ENCODE measurements at regions not wholly inside any gene's neighbourhood (a gene's known extent, or its start where the extent isn't known, plus 50 kb on each side); places are given as distances from the start of the nearest gene placed in this dataset.
A peak's percentile ranks its signal among the peaks of the same experiment; 100 is the strongest.
"Not testable (repeated sequence)": the region's sequence is repeated elsewhere in the genome, so short reads cannot be mapped to it uniquely, and the experiment has no call there.

GRCh38 chr9:42798571-42798970, 615.1 kb downstream of the SPATA31A6 start:
- H2AFZ ChIP-seq (ENCODE audit: low read length); H3K79me2 ChIP-seq (ENCODE audit: low read length); H3K9me3 ChIP-seq (replicated peaks; ENCODE audit: insufficient read depth, low read length); H3K27me3 ChIP-seq (replicated peaks; ENCODE audit: insufficient read depth, low read length); H3F3A ChIP-seq (ENCODE audit: insufficient read depth, low read length); H3K4me2 ChIP-seq (ENCODE audit: low read depth, low read length); H4K20me1 ChIP-seq (ENCODE audit: insufficient read depth, low read length); H3K36me3 ChIP-seq (replicated peaks; ENCODE audit: insufficient read depth, low read length); H3K4me3 ChIP-seq (ENCODE audit: low read length); H3K9me2 ChIP-seq (replicated peaks; ENCODE audit: insufficient read depth, low read length); H3K9ac ChIP-seq (ENCODE audit: low read length); H3K27ac ChIP-seq (ENCODE audit: low read length); DNase-seq; H3K4me1 ChIP-seq (ENCODE audit: low read length): not testable (repeated sequence)
- peak; percentile 13; the same call in 1 of the 2 replicates for TF ChIP-seq CTCF (IDR thresholded peaks at IDR 0.05; ENCODE audit: low read length)

GRCh38 chr9:42802716-42803115, 619.3 kb downstream of the SPATA31A6 start:
- H3K9me3 ChIP-seq (replicated peaks; ENCODE audit: insufficient read depth, low read length), result not testable (repeated sequence)

GRCh38 chr9:42806674-42807073, 623.2 kb downstream of the SPATA31A6 start:
- H3K36me3 ChIP-seq (replicated peaks; ENCODE audit: insufficient read depth, low read length); H3K9ac ChIP-seq (ENCODE audit: low read length); H3K9me2 ChIP-seq (replicated peaks; ENCODE audit: insufficient read depth, low read length); H3K4me2 ChIP-seq (ENCODE audit: low read depth, low read length); H3F3A ChIP-seq (ENCODE audit: insufficient read depth, low read length); H2AFZ ChIP-seq (ENCODE audit: low read length); DNase-seq; H3K27me3 ChIP-seq (replicated peaks; ENCODE audit: insufficient read depth, low read length); H3K27ac ChIP-seq (ENCODE audit: low read length); H3K4me1 ChIP-seq (ENCODE audit: low read length); H3K4me3 ChIP-seq (ENCODE audit: low read length); H3K9me3 ChIP-seq (replicated peaks; ENCODE audit: insufficient read depth, low read length); H4K20me1 ChIP-seq (ENCODE audit: insufficient read depth, low read length); H3K79me2 ChIP-seq (ENCODE audit: low read length): not testable (repeated sequence)

More at GRCh38 chr9:42802716-42803115, 619.3 kb downstream of the SPATA31A6 start:
- not testable (repeated sequence) for H3K4me3 ChIP-seq (ENCODE audit: low read length); H3K36me3 ChIP-seq (replicated peaks; ENCODE audit: insufficient read depth, low read length); H3K4me1 ChIP-seq (ENCODE audit: low read length); H3K9ac ChIP-seq (ENCODE audit: low read length); H3K4me2 ChIP-seq (ENCODE audit: low read depth, low read length); H3F3A ChIP-seq (ENCODE audit: insufficient read depth, low read length); H3K9me2 ChIP-seq (replicated peaks; ENCODE audit: insufficient read depth, low read length); H4K20me1 ChIP-seq (ENCODE audit: insufficient read depth, low read length); H3K79me2 ChIP-seq (ENCODE audit: low read length); H3K27ac ChIP-seq (ENCODE audit: low read length); DNase-seq; H3K27me3 ChIP-seq (replicated peaks; ENCODE audit: insufficient read depth, low read length); H2AFZ ChIP-seq (ENCODE audit: low read length)

- H3K27ac ChIP-seq (ENCODE audit: low read length); H3K9ac ChIP-seq (ENCODE audit: low read length); H3K27me3 ChIP-seq (replicated peaks; ENCODE audit: insufficient read depth, low read length); H3K4me1 ChIP-seq (ENCODE audit: low read length); H3K9me2 ChIP-seq (replicated peaks; ENCODE audit: insufficient read depth, low read length); H3K9me3 ChIP-seq (replicated peaks; ENCODE audit: insufficient read depth, low read length); H3K4me2 ChIP-seq (ENCODE audit: low read depth, low read length); H3F3A ChIP-seq (ENCODE audit: insufficient read depth, low read length); DNase-seq; H2AFZ ChIP-seq (ENCODE audit: low read length); H4K20me1 ChIP-seq (ENCODE audit: insufficient read depth, low read length); H3K4me3 ChIP-seq (ENCODE audit: low read length); H3K79me2 ChIP-seq (ENCODE audit: low read length); H3K36me3 ChIP-seq (replicated peaks; ENCODE audit: insufficient read depth, low read length): not testable (repeated sequence)
Measured at GRCh38 chr9:42821468-42821867, 638.0 kb downstream of the SPATA31A6 start.

GRCh38 chr9:42848156-42848555, 664.7 kb downstream of the SPATA31A6 start:
- not testable (repeated sequence) for H3K4me1 ChIP-seq (ENCODE audit: low read length); H2AFZ ChIP-seq (ENCODE audit: low read length); H3K4me2 ChIP-seq (ENCODE audit: low read depth, low read length); H3K79me2 ChIP-seq (ENCODE audit: low read length); H3F3A ChIP-seq (ENCODE audit: insufficient read depth, low read length); H3K36me3 ChIP-seq (replicated peaks; ENCODE audit: insufficient read depth, low read length); H3K27ac ChIP-seq (ENCODE audit: low read length); DNase-seq; H3K27me3 ChIP-seq (replicated peaks; ENCODE audit: insufficient read depth, low read length); H3K9me3 ChIP-seq (replicated peaks; ENCODE audit: insufficient read depth, low read length); H4K20me1 ChIP-seq (ENCODE audit: insufficient read depth, low read length); H3K9me2 ChIP-seq (replicated peaks; ENCODE audit: insufficient read depth, low read length); H3K4me3 ChIP-seq (ENCODE audit: low read length); H3K9ac ChIP-seq (ENCODE audit: low read length)

GRCh38 chr9:42850896-42851693, 667.6 kb downstream of the SPATA31A6 start:
- not testable (repeated sequence) for DNase-seq; H3K79me2 ChIP-seq (ENCODE audit: low read length); H3K9ac ChIP-seq (ENCODE audit: low read length); H3K9me3 ChIP-seq (replicated peaks; ENCODE audit: insufficient read depth, low read length); H3K9me2 ChIP-seq (replicated peaks; ENCODE audit: insufficient read depth, low read length); H3K4me1 ChIP-seq (ENCODE audit: low read length); H3K27ac ChIP-seq (ENCODE audit: low read length); H3F3A ChIP-seq (ENCODE audit: insufficient read depth, low read length); H4K20me1 ChIP-seq (ENCODE audit: insufficient read depth, low read length); H3K27me3 ChIP-seq (replicated peaks; ENCODE audit: insufficient read depth, low read length); H3K36me3 ChIP-seq (replicated peaks; ENCODE audit: insufficient read depth, low read length); H3K4me3 ChIP-seq (ENCODE audit: low read length)
- Histone ChIP-seq H2AFZ (ENCODE audit: low read length) (0 out of 2 replicates have a peak overlapping the region, but pooled peaks have one; percentile 45), H3K4me2 (ENCODE audit: low read depth, low read length) (peak overlapping the region; percentile 32; the same call in 1 of the 2 replicates)

- 0 out of 2 replicates have a peak overlapping the region, but pooled peaks have one; percentile 45 for H2AFZ ChIP-seq (ENCODE audit: low read length)
Measured at GRCh38 chr9:42851701-42852100, 668.2 kb downstream of the SPATA31A6 start.

More at GRCh38 chr9:42851701-42852100, 668.2 kb downstream of the SPATA31A6 start:
- H3K4me3 ChIP-seq (ENCODE audit: low read length), result peak overlapping the region; percentile 65
- H3K27ac ChIP-seq (ENCODE audit: low read length); H3K9me2 ChIP-seq (replicated peaks; ENCODE audit: insufficient read depth, low read length); H4K20me1 ChIP-seq (ENCODE audit: insufficient read depth, low read length); DNase-seq; H3K9ac ChIP-seq (ENCODE audit: low read length); H3K36me3 ChIP-seq (replicated peaks; ENCODE audit: insufficient read depth, low read length); H3K9me3 ChIP-seq (replicated peaks; ENCODE audit: insufficient read depth, low read length); H3K79me2 ChIP-seq (ENCODE audit: low read length); H3K4me1 ChIP-seq (ENCODE audit: low read length); H3K27me3 ChIP-seq (replicated peaks; ENCODE audit: insufficient read depth, low read length); H3F3A ChIP-seq (ENCODE audit: insufficient read depth, low read length): not testable (repeated sequence)
- H3K4me2 ChIP-seq (ENCODE audit: low read depth, low read length), result peak overlapping the region; percentile 32; the same call in 1 of the 2 replicates
